Calu3 (cell line): ENCODE measurements at regions not wholly inside any gene's neighbourhood (a gene's known extent, or its start where the extent isn't known, plus 50 kb on each side); places are given as distances from the start of the nearest gene placed in this dataset.

Experiments
- BruUV-seq: library from RNA; stranded (reverse); fragments of 400-500 nt; replicated peaks from 2 replicates; lab custom pipeline; 2021; lab: Mats Ljungman, UMichigan
- CTCF ChIA-PET: fragments of 300-600 bp; sonication (Branson Sonifier 250); formaldehyde crosslinking; loops from one replicate; lab custom pipeline; 2022; ENCODE audit warnings: antibody characterized with exemption; lab: Charles Lee
- DNase-seq: peaks from one replicate; pipeline ENCODE4 v3.0.0; 2022
- H3K27ac Mint-ChIP-seq: one replicate; pipeline ENCODE4 v1.8.0; 2022; ENCODE audit warnings: mixed read lengths; ENCODE audit not compliant: unreplicated experiment
- H3K27me3 Mint-ChIP-seq: one replicate; pipeline ENCODE4 v1.8.0; 2022; ENCODE audit warnings: mixed read lengths; ENCODE audit not compliant: unreplicated experiment
- H3K36me3 Mint-ChIP-seq: one replicate; pipeline ENCODE4 v1.8.0; 2022; ENCODE audit warnings: mild to moderate bottlenecking, moderate library complexity, mixed read lengths; ENCODE audit not compliant: insufficient read depth, unreplicated experiment
- H3K4me1 Mint-ChIP-seq: one replicate; pipeline ENCODE4 v1.8.0; 2022; ENCODE audit warnings: mild to moderate bottlenecking, low read depth, mixed read lengths; ENCODE audit not compliant: unreplicated experiment
- H3K4me3 Mint-ChIP-seq: one replicate; pipeline ENCODE4 v1.8.0; 2022; ENCODE audit warnings: mild to moderate bottlenecking, low read depth, moderate library complexity, mixed read lengths; ENCODE audit not compliant: unreplicated experiment
- H3K9me3 Mint-ChIP-seq: one replicate; pipeline ENCODE4 v1.8.0; 2022; ENCODE audit warnings: low read depth, mixed read lengths; ENCODE audit not compliant: unreplicated experiment
- intact Hi-C: fragments of 100-400 bp; cut with micrococcal nuclease; formaldehyde crosslinking; loops from one replicate; pipeline ENCODE4 v1.10.0; 2022; ENCODE audit not compliant: unreplicated experiment
- TF ChIP-seq, protein P1 (sequence below): fragments of 200-600 bp; IDR thresholded peaks from one replicate; pipeline ENCODE4 v1.8.0; 2022; ENCODE audit warnings: antibody characterized with exemption; ENCODE audit not compliant: unreplicated experiment

GRCh38 chr13:27327633-27328032, 57.0 kb downstream of the RASL11A start:
- no peak for DNase-seq
- BruUV-seq: no TSS peak
- CTCF ChIA-PET: interaction anchor here (0.7 kb wide), 1 partner anchor 729 kb away, joined by 3 read pairs; no protein-coding TSS in a partner anchor
- no peaks in the 10 kb centered on the region for H3K4me1 Mint-ChIP-seq
- H3K27me3 Mint-ChIP-seq: peaks cover 54% of the 10 kb centered on the region
- no peak overlapping the region for H3K4me3 Mint-ChIP-seq
- TF ChIP-seq, protein P1, sequence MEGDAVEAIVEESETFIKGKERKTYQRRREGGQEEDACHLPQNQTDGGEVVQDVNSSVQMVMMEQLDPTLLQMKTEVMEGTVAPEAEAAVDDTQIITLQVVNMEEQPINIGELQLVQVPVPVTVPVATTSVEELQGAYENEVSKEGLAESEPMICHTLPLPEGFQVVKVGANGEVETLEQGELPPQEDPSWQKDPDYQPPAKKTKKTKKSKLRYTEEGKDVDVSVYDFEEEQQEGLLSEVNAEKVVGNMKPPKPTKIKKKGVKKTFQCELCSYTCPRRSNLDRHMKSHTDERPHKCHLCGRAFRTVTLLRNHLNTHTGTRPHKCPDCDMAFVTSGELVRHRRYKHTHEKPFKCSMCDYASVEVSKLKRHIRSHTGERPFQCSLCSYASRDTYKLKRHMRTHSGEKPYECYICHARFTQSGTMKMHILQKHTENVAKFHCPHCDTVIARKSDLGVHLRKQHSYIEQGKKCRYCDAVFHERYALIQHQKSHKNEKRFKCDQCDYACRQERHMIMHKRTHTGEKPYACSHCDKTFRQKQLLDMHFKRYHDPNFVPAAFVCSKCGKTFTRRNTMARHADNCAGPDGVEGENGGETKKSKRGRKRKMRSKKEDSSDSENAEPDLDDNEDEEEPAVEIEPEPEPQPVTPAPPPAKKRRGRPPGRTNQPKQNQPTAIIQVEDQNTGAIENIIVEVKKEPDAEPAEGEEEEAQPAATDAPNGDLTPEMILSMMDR: no peak
- H3K27ac Mint-ChIP-seq: no peak overlapping the region
- no peaks in the 10 kb centered on the region for H3K36me3 Mint-ChIP-seq
- H3K9me3 Mint-ChIP-seq: no peaks in the 10 kb centered on the region
- intact Hi-C loops: no loop called here

DNA sequence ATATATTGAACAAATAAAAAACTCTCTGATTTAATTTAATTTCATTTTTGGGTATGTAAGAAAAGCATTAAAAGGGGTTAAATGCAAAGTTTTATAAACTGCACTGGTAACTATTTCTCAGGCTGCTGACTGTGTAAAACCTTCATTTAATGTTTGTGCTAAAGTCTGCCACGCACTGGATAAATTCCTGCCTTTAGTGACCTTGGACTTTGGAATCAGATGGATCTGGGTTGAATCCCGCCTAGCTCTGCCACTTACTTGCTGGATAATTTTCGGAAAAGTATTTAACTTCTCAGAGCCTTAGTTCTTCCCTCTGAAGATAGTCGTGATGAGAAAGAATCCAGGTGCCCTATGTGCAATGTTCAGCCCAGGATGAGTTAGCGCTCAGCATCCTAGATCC, 58.6 kb downstream of the RASL11A start:
- H3K27me3 Mint-ChIP-seq: peaks cover 53% of the 10 kb centered on the region
- no TSS peak for BruUV-seq
- intact Hi-C loops: no loop called here
- no peaks in the 10 kb centered on the region for H3K4me1 Mint-ChIP-seq
- H3K27ac Mint-ChIP-seq: no peak overlapping the region
- no peak overlapping the region for H3K4me3 Mint-ChIP-seq
- no peak for DNase-seq
- no peaks in the 10 kb centered on the region for H3K9me3 Mint-ChIP-seq
- no peaks in the 10 kb centered on the region for H3K36me3 Mint-ChIP-seq
- TF ChIP-seq, protein P1: no peak
- CTCF ChIA-PET: no interaction called here

- peaks cover 34% of the 10 kb centered on the region for H3K27me3 Mint-ChIP-seq
- TF ChIP-seq, protein P1: no peak
- H3K36me3 Mint-ChIP-seq: no peaks in the 10 kb centered on the region
- no peak for DNase-seq
- no peaks in the 10 kb centered on the region for H3K4me1 Mint-ChIP-seq
- H3K9me3 Mint-ChIP-seq: no peaks in the 10 kb centered on the region
- H3K4me3 Mint-ChIP-seq: no peak overlapping the region
- CTCF ChIA-PET: interaction anchor here (0.7 kb wide), 1 partner anchor 115 kb away, joined by 3 read pairs; the partner anchor contains the start of gene MTIF3
- no TSS peak for BruUV-seq
- intact Hi-C loops: no loop called here
- H3K27ac Mint-ChIP-seq: no peak overlapping the region
Measured at GRCh38 chr13:27334774-27335435, 64.3 kb downstream of the RASL11A start.

- Mint-ChIP-seq H3K4me1 (no peaks in the 10 kb centered on the region), H3K36me3 (no peaks in the 10 kb centered on the region), H3K27me3 (peaks cover 34% of the 10 kb centered on the region), H3K9me3 (no peaks in the 10 kb centered on the region), H3K4me3 (no peak overlapping the region), H3K27ac (no peak overlapping the region)
- CTCF ChIA-PET: interaction anchor here (0.6 kb wide), 1 partner anchor 13 kb away, joined by 3 read pairs; no protein-coding TSS in a partner anchor
- DNase-seq: no peak
- intact Hi-C loops: no loop called here
- BruUV-seq: no TSS peak
- TF ChIP-seq, protein P1: no peak
Measured at GRCh38 chr13:27336014-27336673, 65.5 kb downstream of the RASL11A start.
